Testis (tissue), 2 donors: ENCODE measurements at regions not wholly inside any gene's neighbourhood (a gene's known extent, or its start where the extent isn't known, plus 50 kb on each side); places are given as distances from the start of the nearest gene placed in this dataset.

Experiments
- CTCF ChIP-seq, 3 experiments: fragments of 450-650 bp in 2 of 3; fragments of 200-600 bp in 1 of 3; sonication (generic) in 1 of 3; IDR thresholded peaks; one replicate each; pipeline ENCODE4 v1.5.1; 2016 to 2019; ENCODE audit warnings: antibody characterized with exemption in 3 of 3, mild to moderate bottlenecking in 2 of 3, moderate library complexity in 1 of 3
- POLR2A ChIP-seq: fragments of 450-650 bp; IDR thresholded peaks from one replicate; pipeline ENCODE4 v1.6.1; 2017; ENCODE audit warnings: antibody characterized with exemption, mild to moderate bottlenecking, moderate library complexity

GRCh38 chr4:93947286-93947685, 118.7 kb downstream of the ATOH1 start:
- TF ChIP-seq POLR2A (no peak), CTCF (IDR thresholded peaks at IDR 0.05) (no peak)
